Activated CD4-positive, alpha-beta T cell treated with anti-CD3 and anti-CD28 coated beads for 48 hours (primary cell): ENCODE measurements at regions not wholly inside any gene's neighbourhood (a gene's known extent, or its start where the extent isn't known, plus 50 kb on each side); places are given as distances from the start of the nearest gene placed in this dataset.
A peak's percentile ranks its signal among the peaks of the same experiment; 100 is the strongest.

Experiments used
- DNase-seq: peaks from one replicate; pipeline ENCODE4 v3.0.0-alpha.2; 2020

DNA sequence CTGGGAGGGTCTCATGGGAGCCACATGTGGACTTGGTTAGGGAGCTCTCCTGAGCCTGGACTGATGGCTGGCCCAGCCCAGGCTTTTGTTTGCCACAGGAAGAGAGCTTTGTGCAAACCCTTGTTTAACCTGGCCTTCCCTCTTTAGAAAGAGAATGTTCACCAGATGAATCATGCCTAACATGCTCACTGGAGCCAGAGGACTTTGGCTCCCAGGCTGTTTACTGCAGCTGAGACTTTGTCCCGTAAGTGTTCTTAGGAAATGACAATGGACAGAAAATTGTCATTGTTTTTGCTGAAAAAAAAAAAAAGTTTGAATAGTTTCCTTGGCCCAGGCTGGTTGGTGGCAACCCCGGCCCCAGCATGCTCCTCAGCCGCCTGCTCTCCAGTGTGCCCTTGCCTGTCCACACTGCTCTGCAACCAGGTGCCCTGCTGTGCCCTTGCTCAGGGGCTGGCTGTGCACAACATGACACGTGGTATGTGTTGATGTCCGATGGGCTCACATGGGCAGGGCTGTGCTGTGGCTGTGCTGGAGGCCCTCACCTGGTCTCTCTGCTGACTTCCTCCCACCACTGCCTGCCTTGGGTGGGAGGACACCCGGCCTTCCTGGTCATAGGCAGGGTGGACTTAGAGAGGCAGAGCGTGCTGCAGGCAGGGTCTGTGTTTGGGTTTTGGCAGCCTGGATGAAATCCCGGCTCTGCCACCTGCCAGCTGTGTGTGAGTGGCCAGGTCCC is 215.3 kb upstream of the ZNF32 start:
- no peak for DNase-seq

DNA sequence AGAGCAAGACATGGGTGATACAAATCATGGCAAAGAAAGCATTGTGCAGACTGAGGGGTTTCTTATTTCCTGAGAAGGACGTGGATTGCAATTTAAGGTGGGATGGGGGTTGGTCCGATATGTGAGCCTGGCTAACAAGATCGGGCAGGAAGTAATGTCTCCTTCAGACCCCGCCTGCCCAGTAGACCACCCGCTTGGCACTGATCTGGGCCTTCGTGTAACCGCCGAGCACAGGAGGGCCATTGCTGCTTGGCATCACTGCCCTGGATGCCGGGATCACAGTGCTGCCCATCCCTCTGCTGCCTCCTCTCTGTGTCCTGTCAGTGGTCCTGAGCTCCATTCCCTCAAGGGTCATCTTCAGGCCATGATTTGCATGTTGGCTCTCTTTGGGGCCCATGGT is 214.6 kb upstream of the ZNF32 start:
- DNase-seq, result no peak

DNA sequence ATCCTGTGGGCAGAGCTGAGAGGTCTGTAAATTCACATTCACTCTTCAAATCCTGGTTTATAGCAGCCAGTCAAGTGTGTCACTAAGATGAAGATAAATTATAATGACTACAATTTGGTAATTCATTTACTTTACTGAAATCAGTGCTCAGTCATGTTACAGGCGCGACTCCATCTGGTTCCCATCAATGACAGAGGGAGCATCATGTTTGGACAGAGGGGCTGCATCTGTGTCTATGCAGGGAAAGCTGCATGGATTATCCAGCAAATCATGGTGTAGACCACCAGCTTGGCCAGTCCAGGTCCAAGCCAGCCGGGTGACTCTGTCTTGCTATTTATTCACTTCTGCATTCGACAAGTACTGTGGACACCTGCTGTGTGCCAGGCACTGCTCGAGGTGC is 214.1 kb upstream of the ZNF32 start:
- no peak for DNase-seq

DNA sequence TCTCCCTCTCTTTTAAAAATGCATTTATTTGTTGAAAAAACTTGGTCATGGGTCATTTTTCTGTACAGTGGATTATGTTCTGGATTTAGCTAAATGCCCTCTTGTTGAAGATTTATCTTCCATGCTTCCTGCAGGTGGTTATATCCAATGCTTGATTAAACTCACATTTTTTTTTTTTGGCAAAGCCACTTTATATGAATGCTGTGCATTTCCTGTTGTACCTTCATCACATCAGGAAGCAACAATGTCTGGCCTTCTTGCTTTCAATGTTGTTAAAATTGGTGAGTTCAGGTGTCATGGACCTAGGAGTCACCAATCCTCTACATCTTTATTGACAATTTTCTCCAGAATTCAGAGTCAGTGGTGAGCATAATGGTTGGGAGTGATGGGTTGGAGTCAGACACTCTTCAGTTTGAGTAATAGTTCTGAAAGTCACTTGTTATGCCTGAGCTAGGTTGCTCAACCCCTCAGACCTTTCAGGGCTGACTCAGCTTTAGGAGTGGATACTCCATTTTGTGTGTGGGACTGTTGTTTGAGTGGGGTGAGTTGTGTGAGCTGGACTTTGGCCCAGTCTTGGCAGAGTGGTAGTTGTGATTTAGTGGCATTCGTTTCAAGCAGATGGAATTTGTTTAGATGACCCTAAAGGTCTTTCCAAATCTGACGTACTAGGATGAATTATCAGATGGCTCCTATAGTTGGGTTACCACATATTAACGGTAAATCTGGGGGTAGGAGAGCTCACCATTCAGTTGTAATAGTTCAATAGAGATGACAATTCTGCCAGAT is 213.5 kb upstream of the ZNF32 start:
- no peak for DNase-seq

DNA sequence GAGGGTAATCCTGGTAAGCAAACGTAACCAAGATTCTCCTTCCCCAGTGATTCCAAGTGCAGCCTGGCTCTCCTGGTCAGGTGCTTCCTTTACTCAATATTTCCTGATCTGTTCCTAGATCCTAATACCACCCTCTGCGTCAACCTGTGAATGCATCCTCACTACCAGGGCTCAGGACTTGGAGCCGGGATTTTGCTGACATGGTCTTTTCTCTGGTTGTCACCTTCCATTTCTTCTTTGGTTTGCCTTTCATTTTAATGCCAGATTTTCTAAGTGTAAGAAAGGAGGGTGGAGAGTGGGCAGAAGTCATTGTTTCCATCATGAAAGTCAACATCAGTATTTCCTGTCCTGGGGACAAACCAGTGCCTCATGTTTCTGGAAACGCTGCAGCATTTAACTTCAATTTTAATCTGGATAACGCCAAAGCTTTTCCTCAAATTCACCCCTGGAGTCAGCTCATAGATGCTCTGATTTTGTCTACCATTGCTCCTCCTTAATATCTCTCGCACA is 210.4 kb upstream of the ZNF32 start:
- DNase-seq, result no peak

DNA sequence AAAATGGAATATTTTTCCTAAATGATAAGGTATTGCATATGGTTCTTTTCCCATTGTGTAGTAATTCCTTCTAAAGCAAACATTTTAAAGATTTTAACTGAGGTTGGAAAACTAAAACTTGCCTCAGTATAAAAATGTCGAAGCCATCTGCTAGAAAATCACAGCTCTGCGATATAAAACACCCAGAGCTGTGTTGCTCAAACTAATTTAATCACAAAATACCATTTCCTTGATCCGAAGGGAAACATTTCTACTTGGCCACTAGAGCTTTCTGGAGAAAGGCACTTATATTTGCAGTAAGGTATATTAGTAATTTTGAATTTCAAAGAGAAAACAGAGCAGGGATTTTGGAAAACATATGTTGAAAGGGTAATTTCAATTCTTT is 209.2 kb upstream of the ZNF32 start:
- no peak for DNase-seq

DNA sequence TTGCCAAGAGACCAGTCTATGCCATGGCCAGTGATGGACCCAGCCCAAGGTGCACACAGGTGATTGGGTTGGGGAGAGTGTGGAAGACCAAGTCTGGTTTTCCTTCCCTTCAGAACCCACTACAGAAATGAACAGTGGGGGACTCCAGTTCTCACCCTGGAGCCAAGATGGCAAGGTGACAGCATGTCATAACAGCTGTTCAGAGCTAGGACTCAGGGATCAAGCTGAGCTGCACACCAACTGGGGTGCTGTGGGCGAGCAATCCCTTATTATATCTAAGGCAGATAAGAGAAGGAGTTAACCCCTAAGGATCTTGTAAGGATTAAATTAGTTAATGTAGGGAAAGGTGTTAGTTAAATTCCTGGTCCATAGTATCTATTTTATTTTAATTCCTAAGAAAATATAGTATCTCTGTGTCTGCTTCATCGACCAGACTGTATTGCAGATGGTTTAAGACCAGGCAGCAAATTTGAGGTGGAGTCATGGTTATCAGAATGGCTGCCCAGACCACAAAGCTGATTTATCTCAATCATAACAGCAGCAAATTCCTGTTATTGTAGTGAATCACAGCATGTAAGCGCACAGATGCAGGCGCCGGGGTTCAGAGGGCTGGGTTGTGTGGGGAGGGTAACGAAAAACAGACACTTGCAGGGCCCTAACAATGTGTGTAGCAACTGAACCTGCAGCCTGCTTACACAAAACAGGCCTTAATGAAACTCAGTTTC is 208.7 kb upstream of the ZNF32 start:
- DNase-seq, result no peak

DNA sequence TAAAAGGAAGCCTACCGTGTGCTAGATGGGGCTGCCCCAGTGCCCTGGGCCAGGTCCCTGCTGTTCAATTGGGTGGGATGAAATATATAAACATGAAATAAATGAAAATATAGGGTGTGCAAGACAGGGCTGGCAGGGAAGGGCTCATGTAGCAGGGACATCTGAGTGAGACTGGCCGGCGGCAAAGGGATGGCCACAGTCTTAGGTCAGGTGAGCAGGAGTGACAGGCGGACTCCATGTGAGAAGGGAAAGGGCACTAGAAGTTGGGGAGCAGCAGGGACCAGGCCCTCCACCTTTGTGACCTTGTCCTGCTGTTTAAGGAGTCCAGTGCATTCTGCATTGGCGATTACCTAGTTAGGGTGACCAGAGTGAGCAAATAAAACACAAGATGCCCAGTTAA is 207.6 kb upstream of the ZNF32 start:
- no peak for DNase-seq

DNA sequence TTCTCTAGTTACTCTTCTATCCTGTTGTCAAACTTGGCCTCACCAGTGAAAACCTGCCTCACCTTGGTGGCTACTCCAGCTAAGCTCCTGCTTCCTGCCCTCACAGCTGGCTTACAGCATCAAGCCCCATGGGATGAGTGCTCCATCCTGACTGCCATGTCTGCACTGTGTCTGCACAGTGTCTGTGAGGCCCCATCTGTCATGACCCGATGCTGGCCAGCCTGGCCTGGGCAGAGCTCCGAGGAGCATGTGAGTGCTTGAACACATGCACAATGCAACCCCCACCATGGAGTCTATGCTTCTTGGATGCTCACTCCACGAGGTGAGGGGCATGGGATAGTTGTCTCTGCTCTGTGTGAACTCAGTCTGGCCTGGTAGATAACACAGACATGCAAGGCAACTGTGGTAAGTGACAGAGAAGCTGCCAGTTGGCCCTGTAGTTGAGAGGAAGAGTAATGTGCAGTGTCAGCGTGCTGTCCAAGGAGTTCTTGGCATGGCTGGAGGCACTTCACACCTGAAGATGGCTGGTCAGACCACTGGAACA is 207.1 kb upstream of the ZNF32 start:
- DNase-seq, result no peak

DNA sequence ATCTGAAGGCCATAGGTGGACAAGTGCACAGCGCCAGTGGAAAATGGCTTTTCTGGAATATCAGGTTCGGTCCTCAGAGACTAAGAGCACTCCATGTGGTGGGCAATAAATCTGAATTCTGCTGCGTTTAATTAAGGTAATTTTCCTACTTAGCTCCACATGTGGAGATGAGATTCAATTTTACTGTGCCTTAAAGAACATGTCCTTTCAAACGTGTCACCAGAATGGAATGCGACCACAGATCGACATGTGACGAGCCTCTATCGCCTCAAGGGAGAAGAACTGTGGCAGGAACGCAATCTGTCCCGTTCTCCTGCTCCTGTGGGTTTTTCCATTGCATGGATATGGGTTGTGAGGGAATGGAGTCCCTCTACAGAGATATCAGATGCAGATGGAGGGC is 205.3 kb upstream of the ZNF32 start:
- no peak for DNase-seq

DNA sequence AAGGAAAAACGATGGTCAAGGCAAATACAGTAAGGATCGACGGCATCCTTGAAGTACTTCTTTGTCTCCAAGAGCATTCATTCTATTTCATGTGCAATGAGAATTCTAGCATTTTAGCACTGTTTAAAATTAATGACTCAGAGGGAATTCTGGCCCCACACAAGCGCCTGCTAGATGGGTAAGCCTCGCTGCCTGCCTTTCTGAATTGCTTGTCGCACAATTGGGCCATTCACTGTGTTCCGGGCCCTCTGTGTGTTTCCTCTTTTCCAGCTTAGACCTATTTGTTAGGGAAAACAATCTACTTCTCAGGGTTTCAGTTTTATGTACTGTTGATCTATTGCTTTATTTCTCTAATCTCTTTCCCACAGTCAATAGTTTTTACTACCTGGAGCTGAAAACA is 204.7 kb upstream of the ZNF32 start:
- DNase-seq, result no peak

DNA sequence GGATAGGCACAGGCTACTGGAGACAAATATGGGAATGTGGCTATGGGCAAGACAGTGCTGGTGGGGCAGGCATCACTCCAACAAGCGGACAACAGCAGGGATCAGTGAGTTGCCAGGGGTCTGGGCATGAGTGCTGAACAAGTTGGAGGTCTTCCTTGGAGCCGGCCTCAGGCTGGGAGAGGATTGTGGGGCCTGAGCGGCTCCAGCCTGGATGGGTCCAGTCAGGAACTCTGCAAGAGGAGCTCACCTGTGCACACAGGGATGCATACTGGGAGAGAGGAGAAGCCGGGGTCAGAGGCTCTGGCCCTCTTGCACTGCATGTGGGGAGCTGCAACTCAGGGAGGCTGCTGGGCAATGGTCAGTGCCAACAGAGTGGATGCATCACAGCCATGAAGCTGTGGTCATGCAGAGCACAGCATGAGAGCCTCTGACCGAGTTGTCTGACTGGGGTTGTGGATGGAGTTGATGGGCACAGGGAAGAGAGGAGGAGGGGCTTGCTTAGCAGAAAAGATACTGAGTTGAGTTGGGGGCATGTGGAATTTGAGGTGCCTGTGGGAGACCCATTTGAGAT is 204.0 kb upstream of the ZNF32 start:
- DNase-seq, result no peak

DNA sequence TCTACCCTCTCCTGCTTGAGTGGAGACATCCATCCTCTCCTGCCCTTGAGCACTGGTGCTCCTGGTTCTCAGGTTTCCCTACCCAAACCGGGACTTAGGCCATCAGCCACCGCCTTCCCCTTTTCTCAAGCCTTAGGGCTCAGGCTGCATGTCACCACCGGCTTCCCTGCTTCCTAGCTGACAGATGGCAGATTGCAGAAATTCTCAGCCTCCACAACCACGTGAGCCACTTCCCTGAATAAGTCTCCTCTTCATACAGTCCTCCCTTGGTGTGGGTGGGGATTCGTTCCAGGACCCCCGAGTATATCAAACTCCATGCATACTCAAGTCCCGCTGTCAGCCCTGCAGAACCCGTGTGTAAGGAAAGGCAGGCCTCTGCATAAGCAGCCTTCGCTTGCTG is 203.5 kb upstream of the ZNF32 start:
- no peak for DNase-seq

DNA sequence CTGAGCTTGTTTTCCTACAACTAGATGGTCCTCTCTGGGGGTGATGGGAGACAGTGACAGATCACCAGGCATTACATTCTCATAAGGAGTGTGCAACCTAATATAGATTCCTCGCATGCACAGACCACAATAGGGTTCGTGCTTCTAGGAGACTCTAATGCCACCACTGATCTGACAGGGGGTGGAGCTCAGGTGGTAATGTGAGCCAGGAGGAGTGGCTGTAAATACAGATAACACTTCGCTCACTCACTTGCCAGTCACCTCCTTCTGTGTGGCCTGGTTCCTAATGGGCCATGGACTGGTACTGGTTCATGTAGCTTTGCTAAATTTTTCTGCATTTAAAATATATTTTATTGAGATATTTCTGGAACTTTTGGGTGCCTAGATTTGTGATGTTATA is 202.3 kb upstream of the ZNF32 start:
- no peak for DNase-seq

DNA sequence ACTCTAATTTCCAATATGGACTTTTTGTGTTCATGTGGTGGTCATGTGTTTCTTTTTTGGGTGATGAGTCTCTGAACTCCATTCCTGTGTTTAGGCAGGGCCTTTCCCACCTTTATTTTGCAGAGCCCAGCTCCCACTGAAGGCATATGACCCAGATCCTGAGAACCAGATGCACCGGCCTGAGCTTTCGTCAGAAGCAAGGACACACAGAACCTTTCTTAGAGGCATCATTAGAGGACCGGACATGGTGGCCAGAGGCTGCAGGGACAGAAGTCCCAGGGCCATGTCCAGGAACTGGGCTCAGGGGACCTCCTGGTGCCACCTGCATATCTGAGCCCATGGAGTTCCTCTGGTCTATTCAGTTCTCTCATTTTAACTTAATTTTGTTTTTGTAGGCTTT is 200.9 kb upstream of the ZNF32 start:
- no peak for DNase-seq

DNA sequence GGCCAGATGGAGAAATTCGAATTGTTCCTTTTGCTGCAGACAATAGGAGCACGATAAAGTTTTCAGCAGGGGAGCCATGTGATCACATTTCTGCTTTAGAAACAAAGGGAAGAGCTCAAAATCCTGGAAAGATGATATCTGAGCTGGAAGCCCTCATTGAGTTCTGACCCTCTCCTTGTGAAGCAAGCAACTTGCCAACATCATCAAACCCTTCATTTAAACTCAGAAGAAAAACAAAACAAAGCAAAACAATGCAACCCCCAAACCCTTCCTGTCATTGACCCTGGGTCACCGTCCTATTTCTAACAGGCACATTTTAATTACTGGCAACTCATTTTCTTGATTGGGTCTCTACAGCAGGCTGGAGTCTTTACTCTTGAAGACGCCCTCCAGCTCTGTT is 198.3 kb upstream of the ZNF32 start:
- no peak for DNase-seq

DNA sequence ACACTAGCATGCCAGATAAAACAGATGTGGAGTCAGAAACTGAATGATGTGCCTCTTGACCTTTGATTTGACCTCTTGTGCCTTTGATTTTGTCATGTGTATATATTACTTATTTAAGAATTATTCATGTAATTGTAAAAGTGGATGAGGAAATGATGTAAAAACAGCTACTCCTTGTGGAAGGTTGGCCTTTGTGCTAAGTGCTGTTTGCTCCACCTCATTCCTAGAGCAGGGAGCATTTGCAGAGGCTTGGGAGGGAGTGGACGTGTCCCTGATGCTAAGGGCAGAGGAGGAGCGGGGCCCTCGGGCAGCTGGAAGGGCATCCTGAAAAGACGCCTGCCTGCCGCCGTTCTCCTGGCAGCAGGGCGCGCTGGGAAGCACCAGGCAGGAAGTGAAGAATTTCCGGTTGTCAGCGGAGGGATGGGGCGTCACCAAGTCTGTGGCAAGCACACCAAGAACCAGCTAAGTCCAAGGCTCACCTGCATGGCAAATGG is 197.6 kb upstream of the ZNF32 start:
- peak; percentile 50 for DNase-seq

DNA sequence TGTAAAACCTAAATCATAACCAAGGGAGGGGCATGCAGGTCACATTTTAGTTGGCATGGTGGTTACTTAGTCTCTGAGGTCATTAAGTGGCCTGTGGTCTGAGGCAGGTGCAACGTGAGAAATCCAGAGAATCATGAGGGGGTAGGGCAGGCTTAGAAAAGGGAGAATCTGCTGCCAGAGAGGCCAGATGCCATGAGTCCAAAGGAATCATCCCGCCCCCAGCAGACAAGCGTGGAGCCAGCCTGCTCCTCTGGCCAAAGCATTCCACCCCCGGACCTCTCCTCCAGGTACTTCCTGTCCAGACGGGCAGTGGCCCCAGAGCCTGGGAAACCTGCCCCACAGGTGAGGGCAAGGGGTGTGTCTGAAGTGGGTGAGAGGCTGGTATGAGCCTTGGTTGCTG is 196.4 kb upstream of the ZNF32 start:
- no peak for DNase-seq

DNA sequence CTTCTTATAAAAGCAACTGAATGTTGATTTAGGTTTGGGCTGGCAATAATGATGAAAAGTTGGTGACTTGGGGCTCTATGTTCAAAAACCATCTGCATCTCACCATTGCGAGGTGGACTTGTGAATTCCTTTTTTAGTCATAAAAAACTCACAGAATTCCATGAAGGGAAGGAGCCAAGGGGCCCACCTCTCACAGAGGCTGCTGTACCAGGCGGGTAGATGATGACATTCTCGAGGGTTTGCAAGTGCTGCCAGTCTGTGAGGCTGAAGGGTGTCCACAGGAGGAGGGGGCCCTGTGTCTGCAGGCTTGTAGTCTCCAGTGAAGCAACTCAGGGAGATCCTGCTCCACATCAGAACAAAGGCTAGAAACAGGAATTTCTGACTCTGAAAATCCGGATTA is 195.5 kb upstream of the ZNF32 start:
- no peak for DNase-seq

DNA sequence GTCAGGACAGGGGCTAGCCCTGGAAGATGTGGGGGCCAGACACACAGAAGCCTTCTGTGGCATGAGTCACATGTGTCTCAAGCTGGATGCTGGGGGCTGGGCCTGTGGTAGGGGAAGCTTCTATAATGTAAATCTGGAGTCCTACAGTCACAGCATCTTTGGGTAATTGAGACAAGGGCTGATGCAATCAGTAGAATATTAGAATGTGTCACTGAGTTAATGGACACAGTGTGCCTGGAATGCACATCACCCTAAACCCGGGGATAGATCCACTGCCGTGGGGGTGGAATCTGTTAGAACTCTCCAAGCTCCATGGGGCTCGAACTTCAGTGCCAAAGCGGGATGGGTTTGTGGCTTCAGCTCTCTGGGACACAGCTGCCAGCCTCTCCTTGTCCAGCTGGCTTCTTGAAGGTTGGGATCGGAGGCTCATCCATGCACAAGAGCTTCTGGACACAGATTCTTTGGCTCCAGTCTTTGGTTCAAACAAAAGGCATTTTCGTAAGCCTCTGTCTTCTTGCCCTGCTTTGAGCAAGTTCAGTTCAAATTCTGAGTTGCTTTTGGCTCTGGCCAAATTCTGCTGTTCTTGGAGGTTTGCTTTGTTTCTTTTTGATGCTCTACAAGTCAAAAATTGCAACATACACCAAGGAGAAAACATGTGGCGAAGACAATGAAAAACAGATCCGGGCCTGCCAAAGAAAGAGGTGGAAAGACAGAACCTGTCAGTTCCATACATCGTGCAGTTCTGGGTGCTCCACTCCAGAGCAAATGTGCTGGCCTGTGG is 194.8 kb upstream of the ZNF32 start:
- no peak for DNase-seq

DNA sequence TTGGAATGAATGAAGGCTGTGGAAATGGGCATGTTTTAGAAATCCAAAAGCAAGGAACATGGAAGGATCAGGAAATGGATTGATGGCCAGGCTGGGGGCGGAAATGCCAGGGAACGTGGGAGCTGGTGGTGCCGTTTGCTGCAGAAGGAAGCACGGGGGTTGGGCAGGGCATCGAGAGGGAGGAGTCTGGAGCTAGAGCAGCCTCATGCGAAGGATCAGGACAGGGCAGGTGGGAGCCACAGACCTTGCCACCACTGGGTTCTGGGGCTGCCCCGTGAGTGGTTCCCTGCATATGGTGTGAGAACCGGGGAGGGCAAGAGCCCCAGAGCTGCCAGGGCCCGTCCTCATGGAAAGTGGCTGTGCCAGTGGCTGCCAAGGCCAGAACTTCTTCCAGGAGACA is 193.8 kb upstream of the ZNF32 start:
- DNase-seq, result no peak

DNA sequence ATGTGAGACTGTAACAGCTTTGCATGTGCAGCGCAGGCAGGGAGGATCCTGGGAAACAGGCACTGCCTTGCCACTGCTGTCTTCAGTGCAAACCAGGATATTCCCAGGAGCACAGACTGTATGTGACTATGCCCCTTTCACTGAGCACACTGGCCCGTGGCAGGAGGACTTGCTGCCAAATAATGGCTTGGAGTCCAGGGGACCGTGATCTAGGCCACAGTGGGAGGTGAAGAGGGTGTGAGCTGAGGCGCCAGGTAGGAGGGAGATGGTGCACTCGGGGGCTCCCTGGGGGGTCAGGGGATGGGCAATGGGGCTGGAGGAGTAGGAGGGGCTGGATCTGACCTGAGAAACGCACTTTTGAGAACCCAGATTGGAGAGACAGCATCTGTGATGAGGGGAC is 193.4 kb upstream of the ZNF32 start:
- DNase-seq, result no peak
